ENCODE measurements at regions not wholly inside any gene's neighbourhood (a gene's known extent, or its start where the extent isn't known, plus 50 kb on each side); places are given as distances from the start of the nearest gene placed in this dataset.
"Not testable (repeated sequence)": the region's sequence is repeated elsewhere in the genome, so short reads cannot be mapped to it uniquely, and the experiment has no call there.

DNA sequence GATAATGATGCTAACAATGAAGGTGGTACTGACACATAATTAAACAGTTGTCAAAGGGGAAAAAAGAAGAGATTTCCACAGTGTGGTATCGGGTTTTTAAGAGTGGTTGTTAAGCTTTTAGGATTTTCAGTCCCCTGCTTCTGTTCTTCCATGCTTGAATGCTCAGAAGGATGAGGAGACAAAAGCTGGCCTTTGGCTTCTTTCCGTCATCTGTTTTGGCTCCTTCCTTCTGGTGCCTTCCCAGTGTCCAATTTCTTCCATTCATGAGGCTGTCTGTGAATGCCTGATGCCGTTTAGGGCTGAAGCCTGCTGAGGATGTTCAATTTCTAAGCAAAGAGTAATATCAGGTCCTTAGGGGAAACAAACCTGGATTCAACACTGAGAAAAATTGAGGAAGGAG lies 179.6 kb upstream of the GLRA1 start:
- no peak for DNase-seq

GRCh38 chr5:152102908-152103307 lies 178.3 kb upstream of the GLRA1 start:
- DNase-seq: not testable (repeated sequence)

DNA sequence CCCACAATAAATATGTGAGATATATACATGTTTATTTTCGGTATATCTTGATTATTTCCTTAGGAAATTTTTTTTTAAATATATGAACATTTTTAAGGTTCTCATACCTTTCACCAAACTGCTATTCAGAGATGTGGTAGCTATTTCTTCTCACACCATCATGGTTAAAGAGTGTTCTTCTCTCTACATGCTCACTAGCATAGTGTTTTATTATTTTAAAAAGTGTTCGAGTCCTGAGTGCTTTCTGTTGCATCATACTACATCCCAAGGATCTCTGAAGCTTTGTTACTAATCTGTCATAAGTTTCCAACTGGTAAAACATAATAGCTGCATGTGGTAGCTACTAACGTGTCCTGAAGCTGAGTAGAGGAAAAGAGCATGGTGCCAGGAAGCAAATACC lies 177.4 kb upstream of the GLRA1 start:
- no peak for DNase-seq

- DNase-seq: no peak
These were observed 175.8 kb upstream of the GLRA1 start for GRCh38 chr5:152100462-152100861.

- DNase-seq: no peak
These were observed 172.5 kb upstream of the GLRA1 start for GRCh38 chr5:152097128-152097527.

DNA sequence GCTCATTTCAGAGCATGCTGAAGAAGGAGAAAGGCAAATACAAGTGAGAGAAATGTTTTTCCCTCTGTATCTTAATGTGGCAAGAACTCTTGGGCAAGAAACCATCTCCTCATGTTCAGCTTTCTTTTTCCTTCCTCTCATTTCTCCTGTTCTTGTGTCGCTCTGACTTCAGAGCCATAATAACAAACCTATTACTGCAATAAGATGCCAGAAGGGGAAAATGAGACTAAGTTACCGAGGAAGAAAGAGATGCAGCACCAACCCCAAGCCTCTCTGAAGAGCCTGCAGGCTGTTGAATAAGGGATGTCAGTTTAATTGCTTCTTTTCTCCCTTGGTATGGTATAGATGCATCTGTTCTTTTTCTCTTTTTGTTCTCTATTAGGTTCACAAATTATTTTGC lies 170.1 kb upstream of the GLRA1 start:
- no peak for DNase-seq

DNA sequence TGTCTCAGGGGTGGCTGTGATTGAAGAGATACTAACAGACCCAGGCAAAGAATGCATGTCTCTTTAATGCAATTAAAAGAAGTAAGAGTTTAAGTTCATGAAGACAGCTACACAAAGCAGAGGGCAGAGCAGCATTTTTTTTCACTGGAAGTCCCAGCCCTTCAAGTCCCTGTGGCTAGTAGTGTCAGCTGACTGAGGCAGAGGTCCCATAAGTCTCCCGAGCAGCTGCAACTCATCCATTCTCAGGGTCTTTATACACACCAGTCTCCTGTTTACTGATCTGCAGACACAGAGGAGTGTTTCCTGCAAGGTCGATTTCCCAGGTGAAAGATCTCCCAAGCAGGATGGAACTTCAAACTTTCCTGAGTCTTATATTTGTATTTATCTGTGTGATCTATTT lies 169.4 kb upstream of the GLRA1 start:
- no peak for DNase-seq

DNA sequence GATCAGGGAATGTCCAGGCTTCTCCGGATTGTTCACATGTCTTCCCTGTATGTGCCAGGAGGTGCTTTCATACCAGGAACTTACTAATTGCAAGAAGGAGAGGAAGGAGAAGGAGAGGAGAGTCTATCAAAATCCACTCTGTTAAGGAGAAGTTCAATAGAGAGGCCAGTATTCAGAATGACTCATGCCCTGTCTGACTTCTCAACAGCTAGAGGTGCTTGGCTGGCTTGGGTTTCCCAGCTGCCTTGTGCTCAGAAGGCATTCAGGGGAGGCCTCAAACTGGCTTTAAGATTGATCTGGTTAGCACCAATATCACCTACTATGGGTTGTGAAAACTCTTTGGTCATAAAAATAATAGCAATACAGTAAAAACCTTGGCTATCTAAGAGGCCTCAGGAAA lies 167.9 kb upstream of the GLRA1 start:
- no peak for DNase-seq

- DNase-seq: no peak
These were observed 165.0 kb upstream of the GLRA1 start for GRCh38 chr5:152089644-152090043.

DNA sequence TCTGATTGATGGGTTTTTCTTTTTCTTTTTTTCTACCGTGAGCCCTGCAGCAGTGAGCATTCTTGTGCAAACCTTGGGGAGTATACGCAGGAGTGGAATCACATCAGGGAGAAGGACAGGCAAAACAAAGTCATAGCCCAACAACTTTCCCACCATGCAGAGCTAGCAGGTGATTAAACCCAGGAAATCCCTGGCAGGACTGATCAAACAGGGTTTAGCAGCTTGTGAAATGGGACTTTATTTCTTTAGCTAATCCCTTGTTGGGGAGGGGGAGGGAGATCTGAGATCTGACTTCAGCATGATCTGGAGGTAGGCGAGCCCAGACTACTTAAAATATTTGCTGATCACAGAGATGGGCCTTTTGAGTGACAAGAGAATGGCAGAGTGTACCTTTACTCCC lies 162.0 kb upstream of the GLRA1 start:
- no peak for DNase-seq

DNA sequence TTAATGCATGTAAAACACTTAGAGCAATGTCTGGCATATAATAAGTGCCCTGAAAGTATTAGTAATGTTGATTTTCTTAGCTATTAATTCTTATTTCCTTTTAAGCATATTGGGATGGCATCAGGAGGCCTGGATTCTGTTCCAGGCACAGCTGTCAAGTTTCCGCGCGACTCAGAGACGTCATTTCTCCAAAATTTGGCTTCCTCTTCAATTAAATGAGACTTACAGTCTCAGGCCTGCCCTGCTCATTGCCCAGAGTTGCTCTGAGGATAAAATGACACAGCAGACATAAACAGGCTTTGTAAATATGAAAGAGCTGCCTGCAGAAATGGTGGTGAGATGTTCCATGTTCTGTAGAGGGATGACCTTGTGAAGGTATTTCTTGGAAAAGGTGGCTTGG lies 159.8 kb upstream of the GLRA1 start:
- DNase-seq: no peak

- DNase-seq: no peak
These were observed 158.6 kb upstream of the GLRA1 start for GRCh38 chr5:152083231-152083630.

GRCh38 chr5:152072091-152072490 lies 147.4 kb upstream of the GLRA1 start:
- DNase-seq: no peak

DNA sequence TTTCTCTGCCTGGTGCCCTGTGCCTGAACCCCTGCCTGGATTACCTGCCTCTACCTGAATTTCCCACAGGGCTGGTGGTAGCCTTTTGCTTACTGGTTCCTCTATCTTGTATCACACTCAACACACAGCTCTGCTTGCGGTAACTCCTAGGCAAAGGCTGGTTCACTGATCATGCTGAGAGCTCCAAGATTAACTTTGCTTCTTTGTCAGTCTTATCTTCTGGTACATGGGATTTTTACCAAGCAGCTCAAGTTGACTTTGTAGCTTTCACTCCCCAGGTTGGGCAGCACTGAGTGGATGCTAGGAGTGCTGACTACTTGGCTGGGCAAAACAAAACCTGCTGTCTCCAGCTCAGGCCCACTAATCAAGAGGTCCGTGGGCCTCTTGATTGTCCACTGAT lies 145.9 kb upstream of the GLRA1 start:
- no peak for DNase-seq

DNA sequence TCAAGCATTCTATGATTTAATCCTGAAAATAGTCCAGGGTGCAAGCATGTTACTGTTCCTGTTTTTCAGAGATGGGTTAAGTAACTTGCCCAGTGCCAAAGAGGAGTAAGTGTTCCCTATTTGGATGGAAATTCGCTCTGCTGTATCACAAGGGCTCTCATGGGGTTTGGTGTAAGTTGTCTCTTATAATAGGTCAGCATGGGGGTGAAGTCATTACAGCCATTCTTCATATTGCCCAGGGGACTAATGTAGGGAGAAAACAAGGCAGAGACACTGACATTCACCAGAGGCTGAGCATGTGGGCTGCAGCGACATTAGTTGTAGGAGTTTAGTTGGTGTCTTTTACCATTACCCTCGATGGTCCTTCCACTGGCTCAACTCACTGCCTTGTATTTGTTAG lies 142.1 kb upstream of the GLRA1 start:
- DNase-seq: no peak

DNA sequence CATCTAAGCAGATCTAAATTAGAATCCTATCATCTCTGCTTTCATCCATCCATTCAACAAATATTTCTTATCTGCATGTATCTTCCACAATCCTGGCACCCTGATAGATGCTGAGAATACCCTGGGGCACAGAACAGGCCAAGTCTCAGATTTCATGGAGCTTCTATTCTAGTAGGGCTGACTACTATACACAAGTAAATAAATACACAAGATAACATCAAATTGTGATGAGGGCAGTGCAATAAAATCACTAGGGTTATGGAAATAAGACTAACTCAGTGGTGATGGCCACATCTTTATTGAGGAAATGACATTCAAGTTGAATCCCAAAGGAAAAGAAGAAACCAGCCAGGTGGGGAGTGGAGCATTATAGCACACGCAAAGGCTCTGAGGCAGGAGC lies 138.4 kb upstream of the GLRA1 start:
- DNase-seq: no peak

DNA sequence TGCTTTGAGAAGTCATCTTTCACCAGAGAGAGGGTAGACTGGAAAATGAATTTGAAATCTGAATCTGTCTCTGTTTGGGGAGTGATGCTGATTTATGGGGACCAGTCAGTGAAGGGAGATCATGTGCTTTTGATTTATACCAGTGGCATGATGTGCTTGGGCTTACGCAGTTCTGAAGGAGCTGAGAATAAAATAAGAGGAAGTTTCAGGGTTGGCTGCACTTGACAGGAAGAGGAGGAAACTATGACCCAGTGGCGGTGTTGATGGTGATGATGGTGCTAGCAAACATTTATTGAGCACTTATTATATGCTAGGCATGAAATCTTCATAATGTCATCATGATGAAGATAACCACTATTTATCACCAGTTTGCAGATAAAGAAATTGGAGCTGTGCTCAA lies 136.4 kb upstream of the GLRA1 start:
- DNase-seq: peak in 1 of 2 experiments; percentile 0

GRCh38 chr5:152058267-152058666 lies 133.6 kb upstream of the GLRA1 start:
- no peak for DNase-seq

- no peak for DNase-seq
These were observed 132.3 kb upstream of the GLRA1 start for GRCh38 chr5:152056931-152057330.

DNA sequence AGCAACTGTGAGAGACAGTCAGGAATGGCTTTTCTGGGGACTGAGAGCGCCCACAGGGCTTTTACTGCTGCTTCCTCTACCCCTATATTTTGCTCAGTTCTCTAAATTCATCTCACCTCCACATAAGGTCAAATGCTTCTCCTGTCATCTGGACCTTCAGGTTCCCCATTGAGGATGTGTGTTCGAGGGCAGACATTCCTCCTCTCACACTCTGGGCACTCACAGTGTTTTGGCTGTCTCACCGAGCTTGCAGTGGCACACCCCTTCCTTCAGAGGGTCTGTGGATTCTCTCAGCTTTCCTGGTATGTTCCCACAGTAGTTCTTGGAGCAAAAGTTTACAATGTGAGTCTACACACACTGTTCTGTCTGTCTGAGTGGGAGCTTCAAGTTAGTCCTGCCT lies 127.8 kb upstream of the GLRA1 start:
- DNase-seq: no peak

- no peak for DNase-seq
These were observed 127.1 kb upstream of the GLRA1 start for GRCh38 chr5:152051499-152052454.

- no peak for DNase-seq
These were observed 121.7 kb upstream of the GLRA1 start for GRCh38 chr5:152046361-152046760.

DNA sequence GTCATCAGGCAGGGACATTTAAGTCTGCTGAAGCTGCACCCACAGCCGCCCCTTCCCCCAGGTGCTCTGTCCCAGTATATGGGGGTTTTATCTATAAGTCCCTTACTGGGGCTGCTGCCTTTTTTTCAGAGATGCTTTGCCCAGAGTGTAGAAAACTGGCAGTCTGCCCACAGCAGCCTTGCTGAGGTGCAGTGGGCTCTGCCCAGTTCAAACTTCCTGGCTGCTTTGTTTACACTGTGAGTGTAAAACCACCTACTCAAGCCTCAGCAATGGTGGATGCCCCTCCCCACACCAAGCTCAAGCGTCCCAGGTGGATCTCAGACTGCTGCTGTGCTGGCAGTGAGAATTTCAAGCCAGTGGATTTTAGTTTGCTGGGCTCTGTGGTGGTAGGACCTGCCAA lies 114.2 kb upstream of the GLRA1 start:
- DNase-seq: not testable (repeated sequence)

DNA sequence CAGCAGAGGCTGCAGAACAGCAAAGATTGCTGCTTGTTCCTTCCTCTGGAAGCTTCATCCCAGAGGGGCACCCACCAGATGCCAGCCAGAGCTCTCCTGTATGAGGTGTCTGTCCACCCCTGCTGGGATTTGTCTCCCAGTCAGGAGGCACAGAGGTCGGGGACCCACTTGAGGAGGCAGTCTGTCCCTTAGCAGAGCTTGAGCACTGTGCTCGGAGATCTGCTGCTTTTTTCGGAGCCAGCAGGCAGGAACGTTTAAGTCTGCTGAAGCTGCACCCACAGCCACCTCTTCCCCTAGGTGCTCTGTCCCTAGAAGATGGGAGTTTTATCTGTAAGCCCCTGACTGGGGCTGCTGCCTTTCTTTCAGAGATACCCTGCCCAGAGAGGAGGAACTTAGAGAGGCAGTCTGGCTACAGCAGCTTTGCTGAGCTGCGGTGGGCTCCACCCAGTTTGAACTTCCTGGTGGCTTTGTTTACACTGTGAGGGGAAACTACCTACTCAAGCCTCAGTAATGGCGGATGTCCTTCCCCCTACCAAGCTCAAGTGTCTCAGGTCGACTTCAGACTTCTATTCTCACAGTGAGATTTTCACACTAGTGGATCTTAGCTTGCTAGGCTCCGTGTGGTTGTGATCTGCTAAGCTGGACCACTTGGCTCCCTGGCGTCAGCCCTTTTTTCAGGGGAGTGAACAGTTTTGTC lies 101.8 kb upstream of the GLRA1 start:
- not testable (repeated sequence) for DNase-seq
